ENCODE measurements at regions not wholly inside any gene's neighbourhood (a gene's known extent, or its start where the extent isn't known, plus 50 kb on each side); places are given as distances from the start of the nearest gene placed in this dataset.

- no peak for TF ChIP-seq EZH2phosphoT487 (IDR thresholded peaks at IDR 0.05; ENCODE audit: low read depth)
- no peak for TF ChIP-seq CTCF (IDR thresholded peaks at IDR 0.05; ENCODE audit: low read depth, low read length)
Measured at GRCh38 chr6:164035900-164036485, 621.5 kb downstream of the QKI start.
